ENCODE measurements at regions not wholly inside any gene's neighbourhood (a gene's known extent, or its start where the extent isn't known, plus 50 kb on each side); places are given as distances from the start of the nearest gene placed in this dataset.

DNA sequence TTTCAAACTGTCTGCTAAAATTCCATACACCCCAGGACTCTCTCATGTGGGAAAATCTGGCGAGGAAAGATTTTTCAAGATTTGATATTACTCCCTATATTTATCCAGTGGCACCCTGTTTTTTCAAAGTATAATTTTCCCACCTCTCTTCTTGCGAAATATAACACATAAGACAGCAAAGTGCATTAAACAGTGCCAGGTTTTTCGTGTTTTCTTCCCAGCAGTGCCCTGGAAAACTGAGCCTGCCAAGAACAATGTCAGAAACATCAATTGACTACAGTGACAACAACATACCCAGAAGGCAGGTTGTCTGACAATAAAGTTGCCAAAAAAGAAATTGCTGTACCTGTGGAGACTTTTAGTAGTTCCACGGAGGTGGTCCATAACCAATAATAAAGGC, 545.0 kb upstream of the ZNF608 start:
- DNase-seq (ENCODE audit: low read depth, low spot score) (no peak), FAIRE-seq (no peak)
- H3K9me1 ChIP-seq (replicated peaks; ENCODE audit: control insufficient read depth, extremely low read depth, insufficient read depth, low read length), result no peaks in the 10 kb centered on the region
- no TSS peak for BruUV-seq (replicated peaks)
- intact Hi-C loops (cut with micrococcal nuclease) (no loop called here), dilution Hi-C loops (cut with MboI; ENCODE audit: extremely low pct_ligation_motif_present, low sequenced_read_pairs) (no loop called here)
- no peaks in the 10 kb centered on the region for H3K36me3 ChIP-seq (ENCODE audit: control insufficient read depth in 2 of 2, extremely low read depth in 1 of 2, insufficient read depth in 2 of 2, low read length in 2 of 2)
- ChIA-PET POLR2A (no interaction called here), CTCF (interaction anchor here (0.7 kb wide), 1 partner anchor 10 kb away, joined by 5 read pairs; no protein-coding TSS in a partner anchor)
- H3K4me2 ChIP-seq (ENCODE audit: insufficient read depth, low read length), result no peak overlapping the region
- H2AFZ ChIP-seq (ENCODE audit: low read depth, low read length), result no peak overlapping the region
- TF ChIP-seq GATA2 (IDR thresholded peaks at IDR 0.05; ENCODE audit: insufficient read depth, insufficient read length, low read depth, low read length) (no peak), FOS (IDR thresholded peaks at IDR 0.05; ENCODE audit: borderline replicate concordance, insufficient read depth, low read length) (no peak)
- peaks cover 4% of the 10 kb centered on the region for H3K4me1 ChIP-seq (ENCODE audit: control insufficient read depth, extremely low read depth, insufficient read depth, low read length)
- H3K27me3 ChIP-seq (ENCODE audit: control insufficient read depth in 2 of 2, insufficient read depth in 2 of 2, low read length in 2 of 2), result no peaks in the 10 kb centered on the region
- no peak overlapping the region for H3K9ac ChIP-seq (replicated peaks; ENCODE audit: extremely low read depth, insufficient read depth, low read length)
- H3K4me3 ChIP-seq (replicated peaks in 1 of 3; ENCODE audit: insufficient read depth in 1 of 3, low read depth in 1 of 3, low read length in 3 of 3), result no peak overlapping the region
- H4K20me1 ChIP-seq (replicated peaks; ENCODE audit: control insufficient read depth, extremely low read depth, insufficient read depth, low read length), result no peaks in the 10 kb centered on the region
- no peaks in the 10 kb centered on the region for H3K9me3 ChIP-seq (replicated peaks; ENCODE audit: control insufficient read depth, insufficient read depth, low read length)
- H3K79me2 ChIP-seq (ENCODE audit: control insufficient read depth, insufficient read depth, low read length), result no peaks in the 10 kb centered on the region
- no peak overlapping the region for H3K27ac ChIP-seq (ENCODE audit: insufficient read depth, low read depth, low read length)

DNA sequence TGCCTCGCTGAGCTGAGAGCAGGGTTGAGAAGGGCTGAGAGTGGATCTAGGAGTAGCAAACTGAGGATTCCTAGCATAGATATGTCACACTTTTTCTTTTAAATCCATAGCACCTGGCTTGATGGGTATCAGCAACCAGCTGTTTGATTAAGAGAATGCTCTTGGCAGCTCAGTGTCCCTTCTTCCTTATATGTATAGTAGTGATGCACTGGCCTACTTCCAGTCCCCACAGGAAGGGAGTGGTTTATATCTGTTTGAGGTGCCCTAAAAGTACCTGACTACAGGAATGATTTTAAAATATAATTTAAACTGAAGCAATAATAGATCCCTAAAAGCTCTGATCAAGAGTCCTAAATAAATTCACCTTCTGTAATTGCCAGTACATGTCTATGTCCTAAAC, 546.8 kb upstream of the ZNF608 start:
- H3K9ac ChIP-seq (replicated peaks; ENCODE audit: extremely low read depth, insufficient read depth, low read length), result no peak overlapping the region
- H3K27me3 ChIP-seq (ENCODE audit: control insufficient read depth in 2 of 2, insufficient read depth in 2 of 2, low read length in 2 of 2), result no peaks in the 10 kb centered on the region
- TF ChIP-seq EZH2 (IDR thresholded peaks at IDR 0.05; ENCODE audit: borderline replicate concordance, low read depth, low read length, severe bottlenecking), result no peak
- TF ChIP-seq, protein P1, sequence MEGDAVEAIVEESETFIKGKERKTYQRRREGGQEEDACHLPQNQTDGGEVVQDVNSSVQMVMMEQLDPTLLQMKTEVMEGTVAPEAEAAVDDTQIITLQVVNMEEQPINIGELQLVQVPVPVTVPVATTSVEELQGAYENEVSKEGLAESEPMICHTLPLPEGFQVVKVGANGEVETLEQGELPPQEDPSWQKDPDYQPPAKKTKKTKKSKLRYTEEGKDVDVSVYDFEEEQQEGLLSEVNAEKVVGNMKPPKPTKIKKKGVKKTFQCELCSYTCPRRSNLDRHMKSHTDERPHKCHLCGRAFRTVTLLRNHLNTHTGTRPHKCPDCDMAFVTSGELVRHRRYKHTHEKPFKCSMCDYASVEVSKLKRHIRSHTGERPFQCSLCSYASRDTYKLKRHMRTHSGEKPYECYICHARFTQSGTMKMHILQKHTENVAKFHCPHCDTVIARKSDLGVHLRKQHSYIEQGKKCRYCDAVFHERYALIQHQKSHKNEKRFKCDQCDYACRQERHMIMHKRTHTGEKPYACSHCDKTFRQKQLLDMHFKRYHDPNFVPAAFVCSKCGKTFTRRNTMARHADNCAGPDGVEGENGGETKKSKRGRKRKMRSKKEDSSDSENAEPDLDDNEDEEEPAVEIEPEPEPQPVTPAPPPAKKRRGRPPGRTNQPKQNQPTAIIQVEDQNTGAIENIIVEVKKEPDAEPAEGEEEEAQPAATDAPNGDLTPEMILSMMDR (IDR thresholded peaks at IDR 0.05; ENCODE audit: extremely low read depth in 1 of 2, insufficient read depth in 1 of 2, low read depth in 1 of 2, low read length in 2 of 2), result no peak
- no peak for TF ChIP-seq JUN (IDR thresholded peaks at IDR 0.05; ENCODE audit: borderline replicate concordance, insufficient read depth, insufficient read length, low read depth)
- TF ChIP-seq FOS (IDR thresholded peaks at IDR 0.05; ENCODE audit: borderline replicate concordance, insufficient read depth, low read length), result no peak
- no peak overlapping the region for H2AFZ ChIP-seq (ENCODE audit: low read depth, low read length)
- H3K4me2 ChIP-seq (ENCODE audit: insufficient read depth, low read length), result no peak overlapping the region
- no peak overlapping the region for H3K4me3 ChIP-seq (replicated peaks in 1 of 3; ENCODE audit: insufficient read depth in 1 of 3, low read depth in 1 of 3, low read length in 3 of 3)
- intact Hi-C loops (cut with micrococcal nuclease), result no loop called here
- POLR2A ChIA-PET, result no interaction called here
- no peak for DNase-seq (ENCODE audit: low read depth, low spot score)
- CTCF ChIA-PET, result interaction anchor here (0.6 kb wide), 1 partner anchor 208 kb away, joined by 3 read pairs; no protein-coding TSS in a partner anchor
- H3K9me1 ChIP-seq (replicated peaks; ENCODE audit: control insufficient read depth, extremely low read depth, insufficient read depth, low read length), result no peaks in the 10 kb centered on the region
- no peaks in the 10 kb centered on the region for H3K36me3 ChIP-seq (ENCODE audit: control insufficient read depth in 2 of 2, extremely low read depth in 1 of 2, insufficient read depth in 2 of 2, low read length in 2 of 2)
- no peaks in the 10 kb centered on the region for H3K9me3 ChIP-seq (replicated peaks; ENCODE audit: control insufficient read depth, insufficient read depth, low read length)
- dilution Hi-C loops (cut with MboI; ENCODE audit: extremely low pct_ligation_motif_present, low sequenced_read_pairs), result no loop called here
- H3K27ac ChIP-seq (ENCODE audit: insufficient read depth, low read depth, low read length), result no peak overlapping the region
- peaks cover 4% of the 10 kb centered on the region for H3K4me1 ChIP-seq (ENCODE audit: control insufficient read depth, extremely low read depth, insufficient read depth, low read length)
- BruUV-seq (replicated peaks), result no TSS peak
- no peaks in the 10 kb centered on the region for H4K20me1 ChIP-seq (replicated peaks; ENCODE audit: control insufficient read depth, extremely low read depth, insufficient read depth, low read length)
- H3K79me2 ChIP-seq (ENCODE audit: control insufficient read depth, insufficient read depth, low read length), result no peaks in the 10 kb centered on the region
- no peak for FAIRE-seq

Data from endothelial cell of umbilical vein (primary cell).